ENCODE measurements at regions not wholly inside any gene's neighbourhood (a gene's known extent, or its start where the extent isn't known, plus 50 kb on each side); places are given as distances from the start of the nearest gene placed in this dataset.

GRCh38 chr13:79727086-79727485 lies 246.1 kb downstream of the NDFIP2 start:
- Histone ChIP-seq H3K27me3 (ENCODE audit: insufficient read depth, insufficient read length) (no peaks in the 10 kb centered on the region), H3K36me3 (ENCODE audit: insufficient read depth, insufficient read length, low read length) (no peaks in the 10 kb centered on the region), H3K4me3 (ENCODE audit: insufficient read length, low read depth) (no peak overlapping the region), H3K9me3 (ENCODE audit: insufficient read depth, low read length) (no peaks in the 10 kb centered on the region), H3K4me1 (ENCODE audit: insufficient read depth, insufficient read length) (no peaks in the 10 kb centered on the region), H3K9ac (ENCODE audit: insufficient read length, low read depth) (no peak overlapping the region)
- TF ChIP-seq YY1 (IDR thresholded peaks at IDR 0.05; ENCODE audit: insufficient read depth, insufficient read length) (no peak), ZNF274 (IDR thresholded peaks at IDR 0.05; ENCODE audit: low read depth, low read length) (no peak), SUZ12 (IDR thresholded peaks at IDR 0.05; ENCODE audit: extremely low read depth, insufficient read depth, insufficient read length) (no peak)
- DNase-seq (ENCODE audit: low read depth, low spot score), result no peak

DNA sequence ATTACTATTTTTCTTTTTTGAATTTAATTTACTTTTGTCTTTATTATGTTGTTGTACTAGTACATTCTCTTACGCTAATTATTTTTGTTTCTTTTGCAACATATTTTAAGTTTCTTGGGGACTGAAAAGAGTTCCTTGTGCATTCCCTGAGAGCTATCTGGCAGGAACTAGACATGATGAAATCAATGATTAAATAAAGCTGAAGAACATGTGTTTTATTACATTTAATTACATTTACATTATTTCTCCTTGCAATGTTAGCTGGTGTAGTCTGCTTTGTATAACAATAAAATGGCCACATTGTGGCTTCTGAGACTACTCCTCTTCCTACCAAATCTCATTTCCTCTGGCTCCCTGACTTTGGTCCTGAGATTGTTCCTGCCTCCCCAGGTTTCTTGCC lies 244.9 kb downstream of the NDFIP2 start:
- DNase-seq (ENCODE audit: low read depth, low spot score), result no peak
- no peaks in the 10 kb centered on the region for H3K4me1 ChIP-seq (ENCODE audit: insufficient read depth, insufficient read length)
- H3K27me3 ChIP-seq (ENCODE audit: insufficient read depth, insufficient read length), result no peaks in the 10 kb centered on the region
- no peaks in the 10 kb centered on the region for H3K36me3 ChIP-seq (ENCODE audit: insufficient read depth, insufficient read length, low read length)
- TF ChIP-seq SUZ12 (IDR thresholded peaks at IDR 0.05; ENCODE audit: extremely low read depth, insufficient read depth, insufficient read length) (no peak), ZNF274 (IDR thresholded peaks at IDR 0.05; ENCODE audit: low read depth, low read length) (no peak), YY1 (IDR thresholded peaks at IDR 0.05; ENCODE audit: insufficient read depth, insufficient read length) (no peak)
- H3K9ac ChIP-seq (ENCODE audit: insufficient read length, low read depth), result no peak overlapping the region
- H3K9me3 ChIP-seq (ENCODE audit: insufficient read depth, low read length), result no peaks in the 10 kb centered on the region
- H3K4me3 ChIP-seq (ENCODE audit: insufficient read length, low read depth), result no peak overlapping the region

DNA sequence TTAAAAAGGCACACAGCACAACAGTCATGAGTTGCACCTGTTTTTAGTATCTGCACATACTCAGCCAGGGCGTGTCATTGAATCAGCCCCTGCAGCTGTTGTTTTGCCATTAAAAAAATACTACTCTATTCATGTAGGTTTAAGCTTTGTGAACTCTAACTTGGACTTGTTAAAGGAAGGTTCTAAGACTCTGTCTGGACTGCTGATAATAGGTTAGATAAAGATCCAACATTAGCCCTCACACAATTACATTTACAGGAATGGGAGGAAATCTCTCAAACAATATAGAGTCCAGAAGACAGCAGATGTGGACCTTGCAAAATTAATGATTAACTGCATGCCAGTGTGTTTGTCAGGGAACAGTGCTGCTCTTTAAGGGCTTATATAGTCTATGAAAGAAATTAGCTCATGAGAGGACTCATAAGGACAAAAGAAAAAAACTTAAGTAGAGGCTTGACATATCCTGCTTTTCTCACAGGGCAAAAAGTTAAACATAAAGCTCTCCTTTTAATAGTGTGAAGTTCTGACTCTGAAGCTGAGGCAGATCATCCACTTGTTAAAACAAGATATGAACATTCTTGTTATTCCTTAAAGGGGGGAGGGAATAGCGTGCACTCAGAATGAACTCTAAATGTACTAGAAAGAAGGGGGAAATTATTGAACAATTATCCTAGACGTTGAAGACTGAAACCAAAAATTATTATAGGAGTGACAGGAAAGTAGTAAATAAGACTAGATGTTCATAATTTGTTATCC lies 243.6 kb downstream of the NDFIP2 start:
- no peak for TF ChIP-seq YY1 (IDR thresholded peaks at IDR 0.05; ENCODE audit: insufficient read depth, insufficient read length)
- TF ChIP-seq ZNF274 (IDR thresholded peaks at IDR 0.05; ENCODE audit: low read depth, low read length), result no peak
- TF ChIP-seq SUZ12 (IDR thresholded peaks at IDR 0.05; ENCODE audit: extremely low read depth, insufficient read depth, insufficient read length), result no peak

DNA sequence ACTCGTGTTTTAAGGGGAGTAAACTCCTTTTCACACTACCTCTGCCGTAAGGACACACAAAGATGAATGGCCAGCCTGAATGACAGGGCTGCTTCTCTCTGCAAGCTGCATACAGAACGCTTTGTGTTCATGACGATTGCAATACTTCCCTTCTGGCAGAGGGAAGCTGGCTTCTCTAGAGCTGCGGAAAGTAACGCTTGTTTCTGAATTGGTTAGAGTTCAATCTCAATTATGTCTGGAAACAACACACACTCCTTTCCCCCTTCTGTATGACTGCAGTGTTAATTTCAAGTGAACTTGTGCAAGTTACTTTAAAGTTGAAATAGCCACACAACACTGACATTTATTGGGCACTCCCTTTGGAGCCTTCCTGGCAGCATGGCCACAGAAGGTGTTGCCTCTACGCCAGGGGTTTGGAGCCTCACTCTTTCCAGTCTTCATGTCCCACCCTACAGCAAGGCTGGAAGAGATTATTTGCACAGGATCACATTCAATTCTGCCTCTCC lies 242.6 kb downstream of the NDFIP2 start:
- DNase-seq (ENCODE audit: low read depth, low spot score), result no peak
- no peaks in the 10 kb centered on the region for H3K4me1 ChIP-seq (ENCODE audit: insufficient read depth, insufficient read length)
- no peaks in the 10 kb centered on the region for H3K27me3 ChIP-seq (ENCODE audit: insufficient read depth, insufficient read length)
- no peak overlapping the region for H3K9ac ChIP-seq (ENCODE audit: insufficient read length, low read depth)
- no peak overlapping the region for H3K4me3 ChIP-seq (ENCODE audit: insufficient read length, low read depth)
- no peaks in the 10 kb centered on the region for H3K36me3 ChIP-seq (ENCODE audit: insufficient read depth, insufficient read length, low read length)
- H3K9me3 ChIP-seq (ENCODE audit: insufficient read depth, low read length), result no peaks in the 10 kb centered on the region
- no peak for TF ChIP-seq YY1 (IDR thresholded peaks at IDR 0.05; ENCODE audit: insufficient read depth, insufficient read length)
- TF ChIP-seq SUZ12 (IDR thresholded peaks at IDR 0.05; ENCODE audit: extremely low read depth, insufficient read depth, insufficient read length), result no peak
- TF ChIP-seq ZNF274 (IDR thresholded peaks at IDR 0.05; ENCODE audit: low read depth, low read length), result no peak

More for the DNA sequence above, 243.6 kb downstream of the NDFIP2 start:
- Histone ChIP-seq H3K9ac (ENCODE audit: insufficient read length, low read depth) (no peak overlapping the region), H3K36me3 (ENCODE audit: insufficient read depth, insufficient read length, low read length) (no peaks in the 10 kb centered on the region), H3K4me3 (ENCODE audit: insufficient read length, low read depth) (no peak overlapping the region), H3K27me3 (ENCODE audit: insufficient read depth, insufficient read length) (no peaks in the 10 kb centered on the region), H3K9me3 (ENCODE audit: insufficient read depth, low read length) (no peaks in the 10 kb centered on the region), H3K4me1 (ENCODE audit: insufficient read depth, insufficient read length) (no peaks in the 10 kb centered on the region)
- DNase-seq (ENCODE audit: low read depth, low spot score), result no peak

GRCh38 chr13:79722885-79723445 lies 242.0 kb downstream of the NDFIP2 start:
- no peak for DNase-seq (ENCODE audit: low read depth, low spot score)
- Histone ChIP-seq H3K27me3 (ENCODE audit: insufficient read depth, insufficient read length) (no peaks in the 10 kb centered on the region), H3K4me3 (ENCODE audit: insufficient read length, low read depth) (no peak overlapping the region), H3K9ac (ENCODE audit: insufficient read length, low read depth) (no peak overlapping the region), H3K4me1 (ENCODE audit: insufficient read depth, insufficient read length) (no peaks in the 10 kb centered on the region), H3K9me3 (ENCODE audit: insufficient read depth, low read length) (no peaks in the 10 kb centered on the region), H3K36me3 (ENCODE audit: insufficient read depth, insufficient read length, low read length) (no peaks in the 10 kb centered on the region)
- TF ChIP-seq YY1 (IDR thresholded peaks at IDR 0.05; ENCODE audit: insufficient read depth, insufficient read length) (no peak), SUZ12 (IDR thresholded peaks at IDR 0.05; ENCODE audit: extremely low read depth, insufficient read depth, insufficient read length) (no peak), ZNF274 (IDR thresholded peaks at IDR 0.05; ENCODE audit: low read depth, low read length) (no peak)

GRCh38 chr13:79716191-79716590 lies 235.2 kb downstream of the NDFIP2 start:
- Histone ChIP-seq H3K4me3 (ENCODE audit: insufficient read length, low read depth) (no peak overlapping the region), H3K36me3 (ENCODE audit: insufficient read depth, insufficient read length, low read length) (no peaks in the 10 kb centered on the region), H3K27me3 (ENCODE audit: insufficient read depth, insufficient read length) (no peaks in the 10 kb centered on the region), H3K9me3 (ENCODE audit: insufficient read depth, low read length) (no peaks in the 10 kb centered on the region), H3K9ac (ENCODE audit: insufficient read length, low read depth) (no peak overlapping the region), H3K4me1 (ENCODE audit: insufficient read depth, insufficient read length) (no peaks in the 10 kb centered on the region)
- TF ChIP-seq YY1 (IDR thresholded peaks at IDR 0.05; ENCODE audit: insufficient read depth, insufficient read length) (no peak), ZNF274 (IDR thresholded peaks at IDR 0.05; ENCODE audit: low read depth, low read length) (no peak), SUZ12 (IDR thresholded peaks at IDR 0.05; ENCODE audit: extremely low read depth, insufficient read depth, insufficient read length) (no peak)
- no peak for DNase-seq (ENCODE audit: low read depth, low spot score)

- Histone ChIP-seq H3K9me3 (ENCODE audit: insufficient read depth, low read length) (no peaks in the 10 kb centered on the region), H3K27me3 (ENCODE audit: insufficient read depth, insufficient read length) (no peaks in the 10 kb centered on the region), H3K4me1 (ENCODE audit: insufficient read depth, insufficient read length) (no peaks in the 10 kb centered on the region), H3K4me3 (ENCODE audit: insufficient read length, low read depth) (no peak overlapping the region), H3K36me3 (ENCODE audit: insufficient read depth, insufficient read length, low read length) (no peaks in the 10 kb centered on the region), H3K9ac (ENCODE audit: insufficient read length, low read depth) (no peak overlapping the region)
- TF ChIP-seq SUZ12 (IDR thresholded peaks at IDR 0.05; ENCODE audit: extremely low read depth, insufficient read depth, insufficient read length) (no peak), YY1 (IDR thresholded peaks at IDR 0.05; ENCODE audit: insufficient read depth, insufficient read length) (no peak), ZNF274 (IDR thresholded peaks at IDR 0.05; ENCODE audit: low read depth, low read length) (no peak)
- no peak for DNase-seq (ENCODE audit: low read depth, low spot score)
Measured at GRCh38 chr13:79711631-79712030, 230.7 kb downstream of the NDFIP2 start.
